HG02870 (cell line): ENCODE measurements at regions not wholly inside any gene's neighbourhood (a gene's known extent, or its start where the extent isn't known, plus 50 kb on each side); places are given as distances from the start of the nearest gene placed in this dataset.

Source experiments
- ATAC-seq: cut with Tn5 transposase; IDR thresholded peaks from one replicate; pipeline ENCODE4 v1.9.1; 2021; ENCODE audit warnings: mild to moderate bottlenecking, moderate library complexity; ENCODE audit not compliant: unreplicated experiment

DNA sequence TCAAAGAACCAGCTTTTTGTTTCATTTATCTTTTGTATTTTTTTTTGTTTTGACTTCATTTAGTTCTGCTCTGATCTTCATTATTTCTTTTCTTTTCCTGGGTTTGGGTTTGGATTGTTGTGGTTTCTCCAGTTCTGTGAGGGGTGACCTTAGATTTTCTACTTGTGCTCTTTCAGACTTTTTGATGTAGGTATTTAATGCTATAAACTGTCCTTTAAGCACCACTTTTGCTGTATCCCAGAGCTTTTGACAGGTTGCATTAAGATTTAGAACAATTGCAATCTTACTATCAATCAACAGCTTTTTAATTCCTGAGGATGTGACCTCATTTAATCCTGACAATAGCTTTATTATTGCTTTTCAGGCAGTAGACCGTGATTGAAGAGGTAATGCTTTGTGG is 94.3 kb downstream of the ZNF280B start:
- no peak for ATAC-seq

DNA sequence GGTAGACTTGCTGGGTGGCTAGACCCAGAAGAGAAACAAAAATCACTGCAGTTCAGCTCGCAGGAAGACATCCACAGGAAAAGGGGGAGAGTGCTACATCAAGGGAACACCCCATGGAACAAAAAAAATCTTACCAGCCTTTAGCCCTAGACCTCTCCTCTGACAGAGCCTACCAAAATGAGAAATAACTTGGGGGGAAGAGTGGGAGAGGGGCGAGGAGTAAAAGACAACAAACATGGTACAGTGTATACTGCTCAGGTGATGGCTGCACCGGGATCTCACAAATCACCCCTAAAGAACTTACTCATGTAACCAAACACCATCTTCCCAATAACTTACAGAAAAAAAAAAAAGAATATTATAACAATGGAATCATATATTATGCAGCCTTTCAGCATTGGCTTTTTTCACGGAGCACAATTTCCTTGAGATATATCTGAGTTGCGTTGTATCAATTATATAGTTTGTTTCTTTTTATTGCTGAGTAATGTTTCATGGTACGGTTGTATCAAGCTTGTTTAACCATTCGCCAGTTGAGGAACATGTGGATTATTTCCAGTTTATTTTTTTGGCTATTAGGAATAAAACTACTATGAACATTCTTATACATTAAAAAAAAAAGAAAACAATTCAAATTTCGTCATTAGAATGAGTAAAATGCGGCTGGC is 90.9 kb downstream of the ZNF280B start:
- ATAC-seq: no peak

DNA sequence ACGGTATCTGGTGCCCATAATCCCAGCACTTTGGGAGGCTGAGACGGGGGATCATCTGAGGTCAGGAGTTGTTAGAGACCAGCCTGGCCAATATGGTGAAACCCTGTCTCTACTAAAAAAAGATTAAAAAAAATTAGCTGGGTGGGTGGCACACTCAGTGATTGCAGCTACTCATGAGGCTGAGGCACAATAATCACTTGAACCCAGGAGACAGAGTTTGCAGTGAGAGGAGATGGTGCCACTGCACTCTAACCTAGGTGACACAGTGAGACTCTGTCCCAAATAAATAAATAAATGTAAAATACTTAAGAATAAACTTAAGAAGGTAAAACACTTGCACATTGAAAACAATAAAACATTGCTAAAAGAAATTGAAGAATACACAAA is 90.4 kb downstream of the ZNF280B start:
- ATAC-seq: no peak

DNA sequence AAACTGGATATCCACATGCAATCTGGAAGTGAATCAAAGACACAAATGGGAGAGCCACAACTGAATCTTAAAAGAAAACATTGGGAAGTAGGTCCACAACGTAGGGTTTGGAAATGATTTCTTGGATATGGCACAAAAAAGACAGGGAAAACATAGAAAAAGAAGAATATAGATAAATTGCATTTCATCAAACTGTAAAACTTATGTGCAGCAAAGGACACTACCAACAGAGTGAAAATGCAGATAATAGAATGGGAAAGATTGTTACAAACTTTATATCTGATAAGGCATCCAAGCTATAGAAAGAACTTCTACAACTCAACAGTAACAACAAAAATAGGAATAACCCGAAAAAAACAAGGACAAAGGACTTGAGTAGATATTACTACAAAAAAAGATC is 89.6 kb downstream of the ZNF280B start:
- ATAC-seq: no peak

DNA sequence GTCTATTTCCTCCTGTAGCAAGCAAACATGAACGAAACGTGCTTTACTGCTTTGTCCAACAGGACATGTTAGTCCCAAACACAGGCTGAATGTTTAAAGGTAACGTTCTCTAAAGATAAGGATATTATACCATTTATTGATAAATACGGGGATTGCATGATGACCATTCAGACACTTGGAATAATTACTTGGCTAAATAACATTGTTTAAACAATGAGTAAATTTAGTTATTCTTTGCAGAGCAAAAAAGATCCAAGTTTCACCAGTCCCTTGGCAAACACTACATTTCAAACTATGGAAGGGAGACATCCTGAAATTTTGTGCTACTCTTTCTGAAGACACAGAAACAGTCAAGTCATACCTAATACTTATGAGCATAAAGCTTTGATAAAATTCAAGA is 88.0 kb downstream of the ZNF280B start:
- ATAC-seq: no peak

DNA sequence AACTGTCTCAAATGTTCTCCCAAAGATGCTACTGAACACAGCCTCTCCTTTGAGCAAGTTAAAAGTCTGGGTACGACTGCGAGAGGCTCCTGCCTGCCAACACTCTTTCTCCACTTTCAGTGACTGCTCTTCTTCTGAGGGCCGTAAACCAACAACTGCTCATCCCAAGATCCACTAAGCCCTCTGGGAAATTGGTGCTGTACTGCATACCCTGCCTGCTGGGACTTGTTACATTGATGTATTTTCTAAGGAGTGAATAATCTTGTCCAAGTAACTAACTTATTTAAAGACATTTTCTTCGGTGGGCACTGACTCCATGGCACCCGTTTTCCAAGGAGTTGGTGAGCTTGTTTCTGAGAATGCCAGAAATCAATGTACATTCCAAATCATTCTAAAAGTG is 87.2 kb downstream of the ZNF280B start:
- no peak for ATAC-seq

DNA sequence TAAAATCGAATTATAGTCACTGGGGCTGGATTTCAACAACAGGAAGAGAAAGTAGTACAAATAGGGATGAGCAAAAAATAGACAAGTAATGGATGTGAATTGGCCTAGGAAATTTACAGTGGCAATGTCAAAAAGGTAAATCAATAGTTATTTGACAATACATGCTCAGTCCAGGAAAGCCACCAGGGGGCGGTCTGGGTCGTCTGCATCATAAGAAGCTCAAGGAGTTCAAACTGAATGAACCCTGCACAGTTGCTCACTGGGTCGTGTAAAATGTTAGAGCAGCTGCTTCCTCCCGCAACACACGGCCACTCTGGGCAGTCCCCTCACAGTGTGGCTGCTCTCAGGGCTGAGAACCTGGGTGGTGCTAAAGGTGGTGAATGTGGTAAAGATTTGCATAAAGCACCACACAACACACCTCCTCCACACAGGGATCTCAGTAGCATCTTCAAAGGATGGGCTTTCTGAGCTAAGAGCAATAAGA is 85.9 kb downstream of the ZNF280B start:
- ATAC-seq: peak; percentile 68

DNA sequence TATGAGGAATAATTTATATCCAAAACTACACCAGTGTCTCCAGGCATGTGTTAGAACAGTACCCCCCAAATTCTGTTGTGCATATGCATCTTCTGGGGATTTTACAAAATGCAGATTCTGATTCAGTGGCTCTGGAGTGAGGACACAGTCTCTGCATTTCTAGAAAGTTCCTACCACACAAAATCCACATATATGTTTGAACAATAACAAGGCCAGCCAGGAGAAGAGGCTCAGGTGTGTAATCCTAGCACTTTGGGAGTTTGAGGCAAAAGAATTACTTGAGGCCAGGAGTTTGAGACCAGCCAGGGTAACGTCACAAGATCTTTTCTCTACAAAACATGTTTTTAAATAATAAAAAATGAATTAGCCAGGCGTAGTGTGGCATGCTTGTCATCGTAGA is 84.9 kb downstream of the ZNF280B start:
- ATAC-seq: no peak

DNA sequence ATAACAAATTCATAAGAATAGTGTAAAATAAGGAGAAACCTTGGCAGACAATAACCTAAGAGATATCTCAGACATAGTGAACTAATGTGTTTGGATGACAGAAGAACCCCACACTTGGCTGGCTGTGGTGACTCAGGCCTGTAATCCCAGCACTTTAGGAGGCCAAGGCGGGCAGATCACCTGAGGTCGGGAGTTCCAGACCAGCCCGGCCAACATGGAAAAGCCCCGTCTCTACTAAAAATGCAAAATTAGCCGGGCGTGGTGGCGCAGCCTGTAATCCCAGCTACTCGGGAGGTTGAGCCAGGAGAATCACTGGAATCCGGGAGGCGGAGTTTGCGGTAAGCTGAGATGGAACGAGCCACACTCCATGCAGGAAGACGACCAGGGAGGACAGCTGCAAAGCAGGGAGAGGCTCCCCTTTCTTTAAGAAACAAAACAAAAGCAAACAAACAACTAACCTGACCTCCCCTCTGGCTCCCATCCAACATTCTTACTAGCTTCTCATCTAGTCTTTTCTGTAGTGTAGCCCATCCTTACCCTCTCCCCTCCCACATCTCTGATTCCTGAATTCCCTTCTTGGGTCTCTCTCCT is 84.2 kb downstream of the ZNF280B start:
- no peak for ATAC-seq

DNA sequence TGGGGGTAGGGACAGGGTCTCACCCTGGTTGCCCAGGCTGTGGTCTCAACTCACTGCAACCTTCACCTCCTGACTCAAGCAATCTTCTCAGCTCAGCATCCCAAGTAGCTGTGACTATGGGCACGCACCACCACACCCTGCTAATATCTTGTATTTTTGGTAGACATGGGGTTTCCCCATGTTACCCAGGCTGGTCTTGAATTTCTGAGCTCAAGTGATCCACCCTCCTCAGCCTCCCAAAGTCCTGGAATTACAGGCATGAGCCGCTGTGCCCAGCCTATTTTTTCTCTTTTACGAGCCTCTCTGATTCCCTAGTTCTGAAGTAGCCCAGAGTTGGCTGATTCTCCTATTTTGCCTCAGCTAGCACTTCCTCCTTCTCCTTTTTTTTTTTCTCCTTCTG is 83.6 kb downstream of the ZNF280B start:
- ATAC-seq: no peak

DNA sequence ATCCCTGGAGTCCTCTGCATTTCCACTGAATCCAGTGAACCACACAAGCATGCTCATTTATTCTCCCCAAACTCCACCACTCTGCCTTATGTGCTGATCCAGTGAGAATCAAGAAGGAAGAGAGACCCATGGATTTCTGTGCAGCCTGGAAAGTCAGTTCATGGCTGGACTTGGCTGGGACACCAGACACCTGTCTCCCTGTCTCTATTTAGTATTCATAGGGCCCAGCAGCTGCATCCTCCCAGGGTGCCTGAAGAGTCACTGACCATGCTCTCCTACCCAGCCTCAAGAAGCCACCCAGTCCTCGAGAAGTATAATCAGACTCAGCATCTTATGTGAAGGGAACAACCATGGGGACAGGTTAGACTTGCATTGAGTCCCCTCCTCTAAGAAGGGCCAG is 83.2 kb downstream of the ZNF280B start:
- no peak for ATAC-seq

DNA sequence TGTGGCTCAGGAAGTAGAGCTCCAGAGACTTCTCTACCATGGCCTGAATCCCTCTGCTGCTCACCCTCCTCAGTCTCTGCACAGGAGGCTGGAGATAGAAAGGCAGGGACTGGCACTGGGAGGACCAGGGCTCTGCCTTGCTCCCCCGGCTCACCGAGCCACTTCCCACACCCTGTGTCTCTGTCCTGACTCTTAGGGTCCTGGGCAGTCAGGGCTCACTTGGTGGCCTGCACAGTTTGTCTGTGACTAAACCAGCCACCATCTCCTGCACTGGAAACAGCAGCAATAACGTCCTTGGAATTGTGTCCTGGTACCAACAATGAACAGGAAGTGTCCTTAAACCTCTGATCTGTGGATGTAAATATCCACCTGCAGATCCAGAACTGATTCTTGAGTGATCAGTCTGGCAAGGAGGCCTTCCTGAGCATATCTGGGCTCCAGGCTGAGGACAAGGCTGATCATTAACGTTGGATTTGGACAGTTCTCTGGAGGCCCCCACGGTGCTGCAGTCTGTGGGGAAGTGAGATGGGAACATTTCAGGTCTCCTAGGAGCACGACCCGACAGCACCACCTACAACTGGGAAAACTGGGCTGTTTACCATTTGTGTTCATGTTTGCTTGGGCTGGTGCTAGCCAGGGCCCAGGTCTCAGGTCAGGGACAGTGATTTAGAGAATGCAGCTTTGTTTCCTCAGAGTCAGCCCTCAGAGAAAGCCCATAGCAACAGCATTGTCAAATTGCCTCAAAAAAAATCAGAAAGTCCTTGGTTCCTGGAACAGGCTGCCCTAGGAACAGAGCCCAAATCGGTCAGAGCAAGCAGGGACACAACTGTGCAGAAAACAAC is 82.5 kb downstream of the ZNF280B start:
- no peak for ATAC-seq

DNA sequence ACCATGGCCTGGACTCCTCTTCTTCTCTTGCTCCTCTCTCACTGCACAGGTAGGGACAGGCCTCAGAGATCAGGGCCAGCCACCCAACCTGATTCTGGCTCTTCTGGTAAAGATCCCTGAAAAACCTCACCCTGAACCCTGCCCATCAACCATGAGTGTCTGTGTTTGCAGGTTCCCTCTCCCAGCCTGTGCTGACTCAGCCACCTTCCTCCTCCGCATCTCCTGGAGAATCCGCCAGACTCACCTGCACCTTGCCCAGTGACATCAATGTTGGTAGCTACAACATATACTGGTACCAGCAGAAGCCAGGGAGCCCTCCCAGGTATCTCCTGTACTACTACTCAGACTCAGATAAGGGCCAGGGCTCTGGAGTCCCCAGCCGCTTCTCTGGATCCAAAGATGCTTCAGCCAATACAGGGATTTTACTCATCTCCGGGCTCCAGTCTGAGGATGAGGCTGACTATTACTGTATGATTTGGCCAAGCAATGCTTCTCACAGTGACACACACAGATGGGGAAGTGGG is 80.9 kb downstream of the ZNF280B start:
- no peak for ATAC-seq

DNA sequence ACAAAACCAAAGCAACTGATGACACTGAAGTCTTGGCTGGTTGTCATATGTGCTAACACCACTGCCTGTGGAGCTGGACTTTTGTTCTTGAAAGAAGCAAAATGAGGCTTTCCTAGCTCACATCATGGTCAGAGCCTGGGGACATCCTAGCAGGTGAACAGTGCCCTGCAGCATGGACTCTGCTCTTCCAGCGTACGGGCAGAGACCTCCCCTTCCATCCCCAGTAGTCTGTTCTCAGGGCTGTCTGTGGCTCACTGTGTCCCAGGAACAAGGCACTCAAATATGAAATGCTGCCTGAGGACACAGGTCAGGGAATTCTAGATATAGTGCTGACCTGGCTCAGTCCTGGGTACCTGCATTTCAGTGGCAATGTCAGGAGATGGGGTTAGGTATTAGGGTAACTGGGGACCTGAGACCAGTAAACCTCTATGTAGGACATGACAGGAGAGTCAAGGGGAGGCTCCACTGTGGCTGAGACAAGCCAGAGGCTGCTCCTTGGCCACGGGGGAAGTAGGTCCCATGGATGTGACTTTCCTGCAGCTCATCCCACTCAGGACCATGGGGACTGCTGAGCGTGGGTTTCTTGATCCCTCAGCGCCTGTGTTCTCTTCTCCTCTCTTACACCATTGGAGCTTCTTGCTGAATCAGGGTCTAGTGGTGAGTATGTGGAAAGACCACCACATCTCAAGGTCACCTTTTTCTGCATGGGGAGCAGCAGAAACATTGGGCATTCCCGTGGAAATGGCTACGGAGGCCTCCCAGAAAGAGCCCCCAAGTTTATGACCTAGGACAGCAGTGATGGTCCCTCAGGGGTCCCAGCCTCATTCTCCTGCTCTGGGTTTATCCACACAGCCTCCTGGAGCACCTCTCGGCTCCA is 80.1 kb downstream of the ZNF280B start:
- ATAC-seq: no peak

DNA sequence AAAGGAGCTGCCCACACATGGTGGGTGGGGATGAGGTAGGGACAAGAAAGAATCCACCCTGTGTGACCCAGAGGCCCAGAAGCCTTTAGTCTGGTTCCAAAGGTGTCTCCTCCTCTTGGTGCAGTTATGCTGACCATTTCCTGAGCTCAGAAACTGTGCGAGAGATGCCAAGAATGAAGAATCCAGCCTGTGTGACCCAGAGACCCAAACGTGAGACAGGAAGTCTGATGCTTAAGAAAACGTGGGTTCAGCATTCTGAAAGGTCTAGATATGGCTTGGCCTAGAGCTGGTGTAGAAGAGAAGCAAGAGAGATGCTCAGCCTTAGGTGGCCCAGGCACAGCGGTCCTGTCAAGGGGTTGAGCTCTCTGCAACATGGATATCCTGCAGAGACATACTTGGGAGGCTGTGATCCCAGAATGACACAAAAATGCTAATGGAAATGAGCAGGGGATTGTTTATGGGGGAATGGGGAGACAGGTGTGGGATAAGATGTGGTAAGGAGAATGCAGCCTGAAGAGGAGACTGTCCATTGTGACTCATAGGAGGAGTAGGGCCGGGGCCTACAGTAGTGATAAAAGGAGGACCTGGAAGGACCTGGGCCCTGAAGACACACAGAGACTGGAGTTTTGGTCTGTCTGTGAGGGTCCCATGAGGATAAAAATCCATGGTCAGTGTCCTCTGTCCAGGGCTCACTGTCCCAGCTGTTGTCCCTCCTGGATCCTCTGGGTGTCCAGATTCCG is 79.0 kb downstream of the ZNF280B start:
- no peak for ATAC-seq

DNA sequence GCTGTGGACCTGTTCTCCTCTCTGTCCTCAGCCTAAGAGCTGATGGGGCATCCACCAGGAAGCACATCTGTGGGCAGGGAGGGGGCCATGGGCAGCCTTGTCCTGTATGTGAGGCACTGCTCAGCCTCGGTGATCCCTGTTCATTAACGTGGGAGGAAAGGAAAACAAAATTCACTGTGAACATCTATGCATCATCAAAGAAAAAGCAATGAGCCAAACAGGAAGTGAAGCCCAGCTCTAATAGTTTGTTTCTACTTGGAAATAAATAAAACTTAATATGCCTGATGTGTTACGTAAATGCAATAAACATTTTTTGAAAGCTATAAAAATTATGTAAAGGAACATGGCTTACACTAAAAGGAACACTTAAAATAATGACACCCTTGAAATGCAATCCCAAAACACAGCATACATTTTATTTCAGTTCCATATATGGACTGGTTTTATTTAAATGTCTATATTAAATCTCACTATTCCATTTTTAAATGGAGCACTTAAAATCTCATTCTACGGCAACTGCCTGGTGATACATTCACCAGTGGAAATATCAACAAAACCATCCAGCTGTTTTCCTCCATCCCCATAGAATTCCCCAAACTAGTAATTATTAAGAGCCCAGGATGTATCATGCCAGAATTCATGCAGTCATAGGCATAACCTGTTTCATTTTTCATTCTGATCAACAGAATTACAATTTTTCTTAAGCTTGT is 78.3 kb downstream of the ZNF280B start:
- ATAC-seq: no peak

DNA sequence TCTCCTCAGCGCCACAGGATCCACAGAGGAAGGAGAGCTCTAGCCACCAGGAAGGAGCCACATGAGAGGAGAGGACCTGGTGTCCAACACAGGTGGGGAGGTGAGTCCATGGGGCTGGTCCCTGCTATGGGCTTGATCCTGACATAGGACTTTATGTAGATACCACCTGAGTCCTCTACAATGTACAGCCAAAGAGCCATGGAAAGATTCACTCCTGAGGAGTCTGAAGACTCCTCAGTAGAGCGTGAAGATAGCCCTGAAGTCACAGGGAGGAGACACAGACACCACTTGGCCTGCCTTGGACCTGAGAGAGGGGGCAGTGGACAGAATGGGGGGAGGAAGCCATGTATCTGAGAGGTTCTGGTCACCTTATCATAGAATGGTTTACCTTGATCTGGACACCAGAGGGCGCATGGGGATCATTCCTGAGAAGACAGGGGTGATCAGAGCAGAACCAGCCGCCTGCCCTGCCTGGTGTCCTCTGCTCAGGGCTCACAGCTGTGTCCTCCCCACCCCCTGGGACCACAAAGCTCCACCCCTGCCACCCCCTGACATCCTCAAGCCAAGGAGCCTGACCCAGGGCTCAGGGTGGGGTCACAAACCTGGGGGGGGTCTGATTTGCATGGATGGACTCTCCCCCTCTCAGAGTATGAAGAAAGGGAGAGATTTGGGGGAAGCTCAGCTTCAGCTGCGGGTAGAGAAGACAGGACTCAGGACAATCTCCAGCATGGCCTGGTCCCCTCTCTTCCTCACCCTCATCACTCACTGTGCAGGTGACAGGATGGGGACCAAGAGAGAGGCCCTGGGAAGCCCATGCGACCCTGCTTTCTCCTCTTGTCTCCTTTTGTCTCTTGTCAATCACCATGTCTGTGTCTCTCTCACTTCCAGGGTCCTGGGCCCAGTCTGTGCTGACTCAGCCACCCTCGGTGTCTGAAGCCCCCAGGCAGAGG is 77.0 kb downstream of the ZNF280B start:
- ATAC-seq: no peak

DNA sequence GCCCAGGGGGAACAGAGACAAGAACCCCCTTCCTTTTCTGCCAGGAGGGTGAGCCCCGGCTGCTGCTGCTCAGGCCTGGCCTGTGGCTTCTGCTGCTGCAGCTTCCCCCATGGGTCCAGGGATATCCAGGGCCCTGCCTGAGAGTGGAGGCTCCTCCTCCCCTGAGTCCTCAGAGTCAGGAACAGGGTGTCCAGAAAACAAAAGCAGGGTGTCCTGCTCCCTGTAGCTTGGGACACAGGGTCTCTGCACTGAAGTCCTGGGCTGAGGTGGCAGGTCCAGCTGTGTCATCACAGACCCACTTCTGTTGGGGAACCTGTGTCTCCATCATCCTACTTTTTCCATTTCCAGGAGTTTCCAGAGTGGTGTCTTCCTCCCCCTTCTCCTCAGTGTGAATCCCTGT is 76.1 kb downstream of the ZNF280B start:
- ATAC-seq: no peak
